ENCODE measurements at regions not wholly inside any gene's neighbourhood (a gene's known extent, or its start where the extent isn't known, plus 50 kb on each side); places are given as distances from the start of the nearest gene placed in this dataset.

DNA sequence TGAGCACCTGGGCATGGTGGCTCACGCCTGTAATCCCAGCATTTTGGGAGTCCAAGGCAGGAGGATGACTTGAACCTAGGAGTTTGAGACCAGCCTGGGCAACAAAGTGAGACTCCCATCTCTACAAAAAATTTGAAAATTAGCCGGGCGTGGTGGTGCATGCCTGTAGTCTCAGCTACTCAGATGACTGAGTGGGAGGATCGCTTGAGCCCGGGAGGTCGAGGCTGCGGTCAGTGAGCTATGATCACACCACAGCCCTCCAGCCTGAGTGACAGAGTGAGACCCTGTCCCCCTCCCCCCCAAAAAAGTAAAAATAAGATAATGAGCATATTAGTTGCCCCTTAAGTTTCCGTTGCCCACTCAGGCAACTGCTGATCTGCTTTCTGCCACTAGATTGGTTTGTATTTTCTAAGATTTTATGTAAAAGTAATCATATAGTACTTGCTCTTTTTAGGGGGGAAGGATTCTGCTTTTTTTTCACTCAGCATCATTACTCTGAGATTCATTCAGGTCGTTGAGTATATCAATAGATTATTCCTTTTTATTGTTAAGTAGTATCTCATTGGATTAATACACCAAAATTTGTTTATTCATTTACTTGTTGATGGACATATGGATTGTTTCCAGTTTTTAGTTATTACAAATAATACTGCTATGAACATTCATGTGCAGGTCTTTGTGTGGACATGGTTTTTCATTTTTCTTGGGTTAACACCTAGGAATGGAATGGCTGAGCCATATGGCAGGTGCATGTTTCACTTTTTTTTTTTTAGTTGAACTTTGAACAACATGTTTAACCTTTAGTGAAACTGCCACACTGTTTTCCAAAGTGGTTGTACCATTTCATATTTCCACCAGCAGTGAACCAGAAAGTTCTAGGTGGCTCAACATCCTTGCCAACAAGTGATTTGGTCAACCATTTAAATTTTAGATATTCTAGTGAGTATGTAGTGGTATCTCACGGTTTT is 75.0 kb upstream of the SPRED2 start:
- no peaks in the 10 kb centered on the region for H3K36me3 ChIP-seq (ENCODE audit: control insufficient read depth in 2 of 2, insufficient read depth in 1 of 2, low read length in 2 of 2)
- H3K27ac ChIP-seq (ENCODE audit: extremely low read depth, low read depth, low read length): no peak overlapping the region
- no peaks in the 10 kb centered on the region for H3K9me3 ChIP-seq (ENCODE audit: control insufficient read depth, insufficient read depth, low read depth, low read length)
- ChIA-PET POLR2A (no interaction called here), CTCF (interaction anchor here (0.6 kb wide), 1 partner anchor 525 kb away, joined by 4 read pairs; no protein-coding TSS in a partner anchor)
- no peaks in the 10 kb centered on the region for H3K4me1 ChIP-seq (ENCODE audit: control insufficient read depth, insufficient read depth, low read length)
- TF ChIP-seq ZNF747 (tag by site-specific recombination; IDR thresholded peaks at IDR 0.05): no peak
- no peak for TF ChIP-seq ZBTB44 (tag by site-specific recombination; IDR thresholded peaks at IDR 0.05)
- no peak for TF ChIP-seq ZNF768 (tag by site-specific recombination; IDR thresholded peaks at IDR 0.05)
- TF ChIP-seq ZNF660 (tag by site-specific recombination; IDR thresholded peaks at IDR 0.05): no peak
- TF ChIP-seq SP7 (tag by site-specific recombination; IDR thresholded peaks at IDR 0.05): no peak
- TF ChIP-seq ZNF792 (tag by site-specific recombination; IDR thresholded peaks at IDR 0.05): no peak
- TF ChIP-seq ZNF513 (tag by site-specific recombination; IDR thresholded peaks at IDR 0.05): no peak
- TF ChIP-seq ZNF10 (tag by site-specific recombination; IDR thresholded peaks at IDR 0.05): no peak
- no peak for TF ChIP-seq ZBTB10 (tag by site-specific recombination; IDR thresholded peaks at IDR 0.05)
- TF ChIP-seq ZBTB49 (tag by site-specific recombination; IDR thresholded peaks at IDR 0.05; ENCODE audit: low read depth): no peak
- TF ChIP-seq EGR2 (tag by site-specific recombination; IDR thresholded peaks at IDR 0.05; ENCODE audit: low read depth): no peak
- no peak overlapping the region for H3K4me3 ChIP-seq (ENCODE audit: low read depth, low read length)

DNA sequence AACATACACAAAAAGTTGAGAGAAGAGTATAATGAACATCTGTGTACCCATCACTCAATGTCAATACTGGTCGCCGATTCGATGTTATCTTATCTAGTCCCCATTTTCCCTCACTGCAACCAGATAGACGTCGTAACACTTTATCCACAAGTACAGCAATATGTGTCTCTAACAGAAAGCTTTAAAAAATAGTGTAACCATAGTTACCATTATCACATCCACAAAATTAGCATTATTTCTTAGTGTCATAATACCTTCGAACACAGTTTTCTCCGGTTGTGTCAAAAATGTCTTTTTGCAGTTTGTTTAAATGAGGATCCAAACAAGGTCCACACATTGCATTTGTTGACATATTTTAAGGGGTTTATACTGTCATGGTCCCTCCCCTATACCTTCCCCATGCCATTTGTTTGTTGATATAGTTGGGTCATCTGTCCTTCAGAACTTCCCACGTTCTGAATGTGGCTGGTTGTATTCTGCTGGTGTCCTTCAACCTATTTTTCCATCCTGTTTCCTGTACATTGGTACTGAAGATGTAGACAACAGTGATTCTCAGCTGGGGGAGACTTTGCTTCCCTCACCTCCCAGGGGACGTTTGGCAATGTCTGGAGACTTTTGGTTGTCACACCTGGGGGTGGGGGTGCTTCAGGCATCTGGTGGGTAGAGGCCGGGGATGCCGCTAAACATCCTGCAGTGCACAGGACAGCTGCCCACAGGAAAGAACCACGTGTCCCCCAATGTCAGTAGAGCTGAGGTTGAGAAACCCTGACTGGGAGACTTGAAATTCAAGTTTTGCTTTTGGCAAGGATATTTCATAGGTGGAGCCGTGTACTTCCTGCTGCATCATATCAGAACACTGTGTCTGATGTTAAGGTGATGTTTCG is 72.7 kb upstream of the SPRED2 start:
- ChIA-PET CTCF (no interaction called here), POLR2A (no interaction called here)
- H3K4me1 ChIP-seq (ENCODE audit: control insufficient read depth, insufficient read depth, low read length): no peaks in the 10 kb centered on the region
- H3K4me3 ChIP-seq (ENCODE audit: low read depth, low read length): no peak overlapping the region
- H3K36me3 ChIP-seq (ENCODE audit: control insufficient read depth in 2 of 2, insufficient read depth in 1 of 2, low read length in 2 of 2): no peaks in the 10 kb centered on the region
- TF ChIP-seq, protein P1, sequence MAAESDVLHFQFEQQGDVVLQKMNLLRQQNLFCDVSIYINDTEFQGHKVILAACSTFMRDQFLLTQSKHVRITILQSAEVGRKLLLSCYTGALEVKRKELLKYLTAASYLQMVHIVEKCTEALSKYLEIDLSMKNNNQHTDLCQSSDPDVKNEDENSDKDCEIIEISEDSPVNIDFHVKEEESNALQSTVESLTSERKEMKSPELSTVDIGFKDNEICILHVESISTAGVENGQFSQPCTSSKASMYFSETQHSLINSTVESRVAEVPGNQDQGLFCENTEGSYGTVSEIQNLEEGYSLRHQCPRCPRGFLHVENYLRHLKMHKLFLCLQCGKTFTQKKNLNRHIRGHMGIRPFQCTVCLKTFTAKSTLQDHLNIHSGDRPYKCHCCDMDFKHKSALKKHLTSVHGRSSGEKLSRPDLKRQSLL (tag by site-specific recombination; IDR thresholded peaks at IDR 0.05): no peak
- no peak for TF ChIP-seq WT1 (tag by site-specific recombination; IDR thresholded peaks at IDR 0.05)
- no peak for TF ChIP-seq ZNF155 (tag by site-specific recombination; IDR thresholded peaks at IDR 0.05)
- no peak for TF ChIP-seq ZNF747 (tag by site-specific recombination; IDR thresholded peaks at IDR 0.05)
- TF ChIP-seq ZNF394 (tag by site-specific recombination; IDR thresholded peaks at IDR 0.05; ENCODE audit: borderline replicate concordance): no peak
- no peak for TF ChIP-seq KLF7 (tag by site-specific recombination; IDR thresholded peaks at IDR 0.05; ENCODE audit: borderline replicate concordance)
- TF ChIP-seq REPIN1 (tag by site-specific recombination; IDR thresholded peaks at IDR 0.05; ENCODE audit: low read depth): no peak
- TF ChIP-seq ZNF423 (tag by site-specific recombination; IDR thresholded peaks at IDR 0.05): no peak
- no peak for TF ChIP-seq MZF1 (tag by site-specific recombination; IDR thresholded peaks at IDR 0.05; ENCODE audit: borderline replicate concordance)
- H3K9me3 ChIP-seq (ENCODE audit: control insufficient read depth, insufficient read depth, low read depth, low read length): no peaks in the 10 kb centered on the region
- H3K27ac ChIP-seq (ENCODE audit: extremely low read depth, low read depth, low read length): no peak overlapping the region
